ENCODE measurements at regions not wholly inside any gene's neighbourhood (a gene's known extent, or its start where the extent isn't known, plus 50 kb on each side); places are given as distances from the start of the nearest gene placed in this dataset.
A peak's percentile ranks its signal among the peaks of the same experiment; 100 is the strongest.

- FAIRE-seq (no peak), DNase-seq (ENCODE audit: insufficient read length, low spot score) (no peak)
- TF ChIP-seq POU2F2 (IDR thresholded peaks at IDR 0.05; ENCODE audit: low read depth, low read length) (no peak), POLR2A (IDR thresholded peaks at IDR 0.05; ENCODE audit: low read depth, low read length) (no peak), TAF1 (IDR thresholded peaks at IDR 0.05; ENCODE audit: low read depth, low read length) (no peak), POLR2AphosphoS5 (IDR thresholded peaks at IDR 0.05; ENCODE audit: low read depth, low read length) (no peak), PAX5 (IDR thresholded peaks at IDR 0.05; ENCODE audit: insufficient read depth, low read length, severe bottlenecking) (no peak), SPI1 (IDR thresholded peaks at IDR 0.05; ENCODE audit: low read depth, low read length) (no peak)
Measured at GRCh38 chr2:123961576-123961975, 63.5 kb upstream of the CNTNAP5 start.

- FAIRE-seq = no peak
- TF ChIP-seq POLR2AphosphoS5 (IDR thresholded peaks at IDR 0.05; ENCODE audit: low read depth, low read length) (no peak), SPI1 (IDR thresholded peaks at IDR 0.05; ENCODE audit: low read depth, low read length) (peak; percentile 86), POU2F2 (IDR thresholded peaks at IDR 0.05; ENCODE audit: low read depth, low read length) (no peak), POLR2A (IDR thresholded peaks at IDR 0.05; ENCODE audit: low read depth, low read length) (no peak), TAF1 (IDR thresholded peaks at IDR 0.05; ENCODE audit: low read depth, low read length) (no peak), PAX5 (IDR thresholded peaks at IDR 0.05; ENCODE audit: insufficient read depth, low read length, severe bottlenecking) (no peak)
- no peak for DNase-seq (ENCODE audit: insufficient read length, low spot score)
Measured at GRCh38 chr2:123971564-123972318, 53.3 kb upstream of the CNTNAP5 start.

Data from GM12891 (cell line).